HG03159 (cell line): ENCODE measurements at regions not wholly inside any gene's neighbourhood (a gene's known extent, or its start where the extent isn't known, plus 50 kb on each side); places are given as distances from the start of the nearest gene placed in this dataset.
"Not testable (repeated sequence)": the region's sequence is repeated elsewhere in the genome, so short reads cannot be mapped to it uniquely, and the experiment has no call there.

ENCODE experiments used
- ATAC-seq: cut with Tn5 transposase; IDR thresholded peaks from one replicate; pipeline ENCODE4 v1.9.1; 2021; ENCODE audit warnings: mild to moderate bottlenecking, moderate library complexity; ENCODE audit not compliant: unreplicated experiment

- ATAC-seq: peak; percentile 83
These were observed 56.6 kb upstream of the GOLGA8N start for GRCh38 chr15:32536507-32537172.

- ATAC-seq: peak; percentile 31
These were observed 57.2 kb upstream of the GOLGA8N start for GRCh38 chr15:32536057-32536493.

- not testable (repeated sequence) for ATAC-seq
These were observed 57.9 kb upstream of the GOLGA8N start for GRCh38 chr15:32535150-32535898.

- ATAC-seq: not testable (repeated sequence)
These were observed 67.5 kb upstream of the GOLGA8O start for GRCh38 chr15:32522900-32523299.

- ATAC-seq: not testable (repeated sequence)
These were observed 67.0 kb upstream of the GOLGA8O start for GRCh38 chr15:32522421-32522820.

GRCh38 chr15:32518976-32519375 is 63.5 kb upstream of the GOLGA8O start:
- ATAC-seq: not testable (repeated sequence)

- not testable (repeated sequence) for ATAC-seq
These were observed 62.6 kb upstream of the GOLGA8O start for GRCh38 chr15:32518013-32518412.

- ATAC-seq: not testable (repeated sequence)
These were observed 61.5 kb upstream of the GOLGA8O start for GRCh38 chr15:32516954-32517353.

- not testable (repeated sequence) for ATAC-seq
These were observed 57.9 kb upstream of the GOLGA8O start for GRCh38 chr15:32513378-32513777.

- not testable (repeated sequence) for ATAC-seq
These were observed 54.6 kb upstream of the GOLGA8O start for GRCh38 chr15:32510027-32510426.

- ATAC-seq: not testable (repeated sequence)
These were observed 52.6 kb upstream of the GOLGA8O start for GRCh38 chr15:32508081-32508480.

- ATAC-seq: not testable (repeated sequence)
These were observed 51.4 kb upstream of the GOLGA8O start for GRCh38 chr15:32506787-32507186.

- not testable (repeated sequence) for ATAC-seq
These were observed 50.2 kb upstream of the GOLGA8O start for GRCh38 chr15:32505633-32506032.
